ENCODE measurements at regions not wholly inside any gene's neighbourhood (a gene's known extent, or its start where the extent isn't known, plus 50 kb on each side); places are given as distances from the start of the nearest gene placed in this dataset.

GRCh38 chr11:106197438-106197837 lies 120.0 kb downstream of the AASDHPPT start:
- Histone ChIP-seq H3K79me2 (ENCODE audit: control insufficient read depth, insufficient read depth, low read length) (no peaks in the 10 kb centered on the region), H3K36me3 (ENCODE audit: control insufficient read depth, insufficient read depth, low read length) (no peaks in the 10 kb centered on the region), H2AFZ (ENCODE audit: low read depth, low read length) (no peak overlapping the region), H3K9ac (ENCODE audit: insufficient read depth in 1 of 2, low read depth in 2 of 2, low read length in 2 of 2) (no peak overlapping the region), H3K9me1 (ENCODE audit: control insufficient read depth, insufficient read depth, low read length) (no peaks in the 10 kb centered on the region), H3K4me2 (ENCODE audit: insufficient read depth, low read length) (no peak overlapping the region), H3K4me1 (replicated peaks in 1 of 2; ENCODE audit: control insufficient read depth in 2 of 2, insufficient read depth in 2 of 2, low read length in 2 of 2) (no peaks in the 10 kb centered on the region), H4K20me1 (replicated peaks; ENCODE audit: control insufficient read depth, insufficient read depth, low read length) (no peaks in the 10 kb centered on the region), H3K27ac (ENCODE audit: extremely low read depth, low read depth, low read length) (no peak overlapping the region), H3K27me3 (ENCODE audit: control insufficient read depth in 2 of 2, insufficient read depth in 2 of 2, low read length in 2 of 2) (no peaks in the 10 kb centered on the region), H3K4me3 (no peak overlapping the region), H3K9me3 (replicated peaks; ENCODE audit: control insufficient read depth, insufficient read depth, low read depth, low read length) (no peaks in the 10 kb centered on the region)
- ChIA-PET CTCF (ENCODE audit: low intra/inter-chr PET ratio) (no interaction called here), POLR2A (no interaction called here)
- TF ChIP-seq RBM25 (IDR thresholded peaks at IDR 0.05; ENCODE audit: low read depth, low read length, severe bottlenecking) (no peak), EGR1 (conservative IDR thresholded peaks at IDR 0.05) (no peak), TRIM28 (IDR thresholded peaks at IDR 0.05) (no peak), CBX5 (IDR thresholded peaks at IDR 0.05; ENCODE audit: borderline replicate concordance, low read depth) (no peak), ATF6 (CRISPR knock-in tag; IDR thresholded peaks at IDR 0.05) (no peak), E2F1 (CRISPR knock-in tag; IDR thresholded peaks at IDR 0.05) (no peak), PHB2 (IDR thresholded peaks at IDR 0.05; ENCODE audit: low read depth) (no peak), BRF2 (IDR thresholded peaks at IDR 0.05; ENCODE audit: borderline replicate concordance, insufficient read depth, insufficient read length) (no peak), BRCA1 (IDR thresholded peaks at IDR 0.05) (no peak), BRCA1 (CRISPR knock-in tag; IDR thresholded peaks at IDR 0.05) (no peak), ZNF324 (CRISPR knock-in tag; IDR thresholded peaks at IDR 0.05) (no peak), RAD51 (IDR thresholded peaks at IDR 0.05; ENCODE audit: borderline replicate concordance, low read depth) (no peak)
- BruUV-seq (replicated peaks): no TSS peak
- intact Hi-C loops (cut with micrococcal nuclease) (no loop called here), in situ Hi-C loops (cut with MboI) (no loop called here)
- FAIRE-seq: no peak
- DNase-seq (ENCODE audit: extremely low read depth in 1 of 4, low spot score in 3 of 4): no peak
- ATAC-seq: no peak

All from K562 (cell line).